HG02970 (cell line): ENCODE measurements at regions not wholly inside any gene's neighbourhood (a gene's known extent, or its start where the extent isn't known, plus 50 kb on each side); places are given as distances from the start of the nearest gene placed in this dataset.
"Not testable (repeated sequence)": the region's sequence is repeated elsewhere in the genome, so short reads cannot be mapped to it uniquely, and the experiment has no call there.

Source experiments
- ATAC-seq: cut with Tn5 transposase; IDR thresholded peaks from one replicate; pipeline ENCODE4 v1.9.1; 2021; ENCODE audit warnings: mild to moderate bottlenecking, moderate library complexity, moderate number of reproducible peaks; ENCODE audit not compliant: unreplicated experiment, low FRiP score

GRCh38 chrX:44785652-44786051 is 58.2 kb upstream of the DUSP21 start:
- ATAC-seq, result no peak

- ATAC-seq, result no peak
Observed at GRCh38 chrX:44784241-44784640, 59.6 kb upstream of the DUSP21 start.

GRCh38 chrX:44778254-44778653 is 65.6 kb upstream of the DUSP21 start:
- no peak for ATAC-seq

GRCh38 chrX:44775726-44776125 is 68.1 kb upstream of the DUSP21 start:
- no peak for ATAC-seq

GRCh38 chrX:44774066-44774465 is 69.8 kb upstream of the DUSP21 start:
- ATAC-seq, result not testable (repeated sequence)

GRCh38 chrX:44770121-44770520 is 73.7 kb upstream of the DUSP21 start:
- ATAC-seq, result no peak

- ATAC-seq, result no peak
Observed at GRCh38 chrX:44767308-44767707, 76.5 kb upstream of the DUSP21 start.

GRCh38 chrX:44765556-44765955 is 78.3 kb upstream of the DUSP21 start:
- ATAC-seq, result no peak

- no peak for ATAC-seq
Observed at GRCh38 chrX:44747969-44748368, 95.9 kb upstream of the DUSP21 start.

GRCh38 chrX:44747317-44747716 is 96.5 kb upstream of the DUSP21 start:
- no peak for ATAC-seq

- ATAC-seq, result no peak
Observed at GRCh38 chrX:44744799-44745198, 99.0 kb upstream of the DUSP21 start.

GRCh38 chrX:44742480-44743155 is 101.2 kb upstream of the DUSP21 start:
- ATAC-seq, result no peak

GRCh38 chrX:44741859-44742258 is 102.0 kb upstream of the DUSP21 start:
- ATAC-seq, result not testable (repeated sequence)

- ATAC-seq, result not testable (repeated sequence)
Observed at GRCh38 chrX:44741458-44741857, 102.4 kb upstream of the DUSP21 start.

GRCh38 chrX:44735498-44735897 is 108.3 kb upstream of the DUSP21 start:
- no peak for ATAC-seq

GRCh38 chrX:44733931-44734330 is 109.9 kb upstream of the DUSP21 start:
- no peak for ATAC-seq

GRCh38 chrX:44731160-44731559 is 112.7 kb upstream of the DUSP21 start:
- ATAC-seq, result no peak

- ATAC-seq, result no peak
Observed at GRCh38 chrX:44723426-44723825, 120.4 kb upstream of the DUSP21 start.

GRCh38 chrX:44708470-44708869 is 135.4 kb upstream of the DUSP21 start:
- no peak for ATAC-seq

GRCh38 chrX:44705817-44706551 is 137.8 kb upstream of the DUSP21 start:
- ATAC-seq, result no peak

GRCh38 chrX:44698357-44698756 is 145.5 kb upstream of the DUSP21 start:
- ATAC-seq, result no peak

GRCh38 chrX:44693255-44693654 is 150.6 kb upstream of the DUSP21 start:
- no peak for ATAC-seq
